ENCODE measurements at regions not wholly inside any gene's neighbourhood (a gene's known extent, or its start where the extent isn't known, plus 50 kb on each side); places are given as distances from the start of the nearest gene placed in this dataset.

- FAIRE-seq = no peak
- POLR2A ChIA-PET = no interaction called here
- intact Hi-C loops (cut with micrococcal nuclease) = no loop called here
Measured at GRCh38 chr13:55617241-55617640, 1523.5 kb upstream of the PRR20A start.

GRCh38 chr13:55627221-55627620 is 1513.5 kb upstream of the PRR20A start:
- no peaks in the 10 kb centered on the region for H3K9me1 ChIP-seq (replicated peaks; ENCODE audit: control insufficient read depth, extremely low read depth, insufficient read depth, low read length)
- H3K9me3 ChIP-seq (replicated peaks; ENCODE audit: control insufficient read depth, insufficient read depth, low read length) = peaks cover 2% of the 10 kb centered on the region
- H3K79me2 ChIP-seq (ENCODE audit: control insufficient read depth, insufficient read depth, low read length) = no peaks in the 10 kb centered on the region
- ChIA-PET CTCF (no interaction called here), POLR2A (no interaction called here)
- H4K20me1 ChIP-seq (replicated peaks; ENCODE audit: control insufficient read depth, extremely low read depth, insufficient read depth, low read length) = no peaks in the 10 kb centered on the region
- intact Hi-C loops (cut with micrococcal nuclease) (no loop called here), dilution Hi-C loops (cut with MboI; ENCODE audit: extremely low pct_ligation_motif_present, low sequenced_read_pairs) (no loop called here)
- H3K4me2 ChIP-seq (ENCODE audit: insufficient read depth, low read length) = no peak overlapping the region
- no TSS peak for BruUV-seq (replicated peaks)
- H3K27me3 ChIP-seq (ENCODE audit: control insufficient read depth in 2 of 2, insufficient read depth in 2 of 2, low read length in 2 of 2) = no peaks in the 10 kb centered on the region
- H3K4me1 ChIP-seq (ENCODE audit: control insufficient read depth, extremely low read depth, insufficient read depth, low read length) = no peaks in the 10 kb centered on the region
- no peak for DNase-seq (ENCODE audit: low read depth, low spot score)
- no peak overlapping the region for H3K4me3 ChIP-seq (replicated peaks in 1 of 3; ENCODE audit: insufficient read depth in 1 of 3, low read depth in 1 of 3, low read length in 3 of 3)
- H2AFZ ChIP-seq (ENCODE audit: low read depth, low read length) = no peak overlapping the region
- TF ChIP-seq CTCF (IDR thresholded peaks at IDR 0.05; ENCODE audit: extremely low read depth in 1 of 2, insufficient read depth in 1 of 2, low read depth in 1 of 2, low read length in 2 of 2) = no peak
- TF ChIP-seq POLR2A (IDR thresholded peaks at IDR 0.05; ENCODE audit: low read depth, low read length) = no peak
- no peak for TF ChIP-seq EZH2 (IDR thresholded peaks at IDR 0.05; ENCODE audit: borderline replicate concordance, low read depth, low read length, severe bottlenecking)
- no peak for TF ChIP-seq JUN (IDR thresholded peaks at IDR 0.05; ENCODE audit: borderline replicate concordance, insufficient read depth, insufficient read length, low read depth)
- TF ChIP-seq POLR2AphosphoS5 (IDR thresholded peaks at IDR 0.05; ENCODE audit: insufficient read depth, low read depth, low read length) = no peak
- no peak for FAIRE-seq
- no peaks in the 10 kb centered on the region for H3K36me3 ChIP-seq (ENCODE audit: control insufficient read depth in 2 of 2, extremely low read depth in 1 of 2, insufficient read depth in 2 of 2, low read length in 2 of 2)
- no peak overlapping the region for H3K27ac ChIP-seq (ENCODE audit: insufficient read depth, low read depth, low read length)
- H3K9ac ChIP-seq (replicated peaks; ENCODE audit: extremely low read depth, insufficient read depth, low read length) = no peak overlapping the region

More at GRCh38 chr13:55617241-55617640, 1523.5 kb upstream of the PRR20A start:
- H2AFZ ChIP-seq (ENCODE audit: low read depth, low read length) = no peak overlapping the region
- H3K9me3 ChIP-seq (replicated peaks; ENCODE audit: control insufficient read depth, insufficient read depth, low read length) = peaks cover 1% of the 10 kb centered on the region
- no peak overlapping the region for H3K4me3 ChIP-seq (replicated peaks in 1 of 3; ENCODE audit: insufficient read depth in 1 of 3, low read depth in 1 of 3, low read length in 3 of 3)
- H3K36me3 ChIP-seq (ENCODE audit: control insufficient read depth in 2 of 2, extremely low read depth in 1 of 2, insufficient read depth in 2 of 2, low read length in 2 of 2) = no peaks in the 10 kb centered on the region
- no peak overlapping the region for H3K27ac ChIP-seq (ENCODE audit: insufficient read depth, low read depth, low read length)
- no peaks in the 10 kb centered on the region for H3K9me1 ChIP-seq (replicated peaks; ENCODE audit: control insufficient read depth, extremely low read depth, insufficient read depth, low read length)
- CTCF ChIA-PET = no interaction called here
- H3K9ac ChIP-seq (replicated peaks; ENCODE audit: extremely low read depth, insufficient read depth, low read length) = no peak overlapping the region
- H3K4me2 ChIP-seq (ENCODE audit: insufficient read depth, low read length) = no peak overlapping the region
- H4K20me1 ChIP-seq (replicated peaks; ENCODE audit: control insufficient read depth, extremely low read depth, insufficient read depth, low read length) = no peaks in the 10 kb centered on the region
- no peaks in the 10 kb centered on the region for H3K4me1 ChIP-seq (ENCODE audit: control insufficient read depth, extremely low read depth, insufficient read depth, low read length)
- no peak for DNase-seq (ENCODE audit: low read depth, low spot score)
- TF ChIP-seq EZH2 (IDR thresholded peaks at IDR 0.05; ENCODE audit: borderline replicate concordance, low read depth, low read length, severe bottlenecking) = no peak
- no peak for TF ChIP-seq GATA2 (IDR thresholded peaks at IDR 0.05; ENCODE audit: insufficient read depth, insufficient read length, low read depth, low read length)
- no peak for TF ChIP-seq POLR2A (IDR thresholded peaks at IDR 0.05; ENCODE audit: low read depth, low read length)
- no peak for TF ChIP-seq CTCF (IDR thresholded peaks at IDR 0.05; ENCODE audit: extremely low read depth in 1 of 2, insufficient read depth in 1 of 2, low read depth in 1 of 2, low read length in 2 of 2)
- no peak for TF ChIP-seq POLR2AphosphoS5 (IDR thresholded peaks at IDR 0.05; ENCODE audit: insufficient read depth, low read depth, low read length)
- H3K79me2 ChIP-seq (ENCODE audit: control insufficient read depth, insufficient read depth, low read length) = no peaks in the 10 kb centered on the region
- H3K27me3 ChIP-seq (ENCODE audit: control insufficient read depth in 2 of 2, insufficient read depth in 2 of 2, low read length in 2 of 2) = no peaks in the 10 kb centered on the region
- no TSS peak for BruUV-seq (replicated peaks)
- dilution Hi-C loops (cut with MboI; ENCODE audit: extremely low pct_ligation_motif_present, low sequenced_read_pairs) = no loop called here
